Ectodermal cell (in vitro differentiated cells): ENCODE measurements at regions not wholly inside any gene's neighbourhood (a gene's known extent, or its start where the extent isn't known, plus 50 kb on each side); places are given as distances from the start of the nearest gene placed in this dataset.

Source experiments
- H3K27ac ChIP-seq: 2 replicates; pipeline ENCODE4 v1.7.0; 2013; ENCODE audit warnings: mild to moderate bottlenecking, low read depth, low read length; ENCODE audit not compliant: insufficient read depth, poor library complexity, severe bottlenecking
- H3K27me3 ChIP-seq: 2 replicates; pipeline ENCODE4 v1.7.0; 2013; ENCODE audit warnings: mild to moderate bottlenecking, low read length; ENCODE audit not compliant: insufficient read depth, control insufficient read depth, poor library complexity, severe bottlenecking
- H3K36me3 ChIP-seq: one replicate; pipeline ENCODE4 v1.7.0; 2013; ENCODE audit warnings: low read length; ENCODE audit not compliant: control insufficient read depth, insufficient read depth
- H3K4me1 ChIP-seq: one replicate; pipeline ENCODE4 v1.7.0; 2013; ENCODE audit warnings: low read length; ENCODE audit not compliant: control insufficient read depth, insufficient read depth
- H3K4me3 ChIP-seq: 2 replicates; pipeline ENCODE4 v1.7.0; 2013; ENCODE audit warnings: low read depth, low read length, control low read depth; ENCODE audit not compliant: insufficient read depth
- H3K9me3 ChIP-seq: 2 replicates; pipeline ENCODE4 v1.7.0; 2013; ENCODE audit warnings: mild to moderate bottlenecking, low read length, moderate library complexity; ENCODE audit not compliant: control insufficient read depth
- WGBS, 2 experiments: methylation state at CpG; one replicate each; pipeline ENCODE4 v1.1.7; 2013; ENCODE audit warnings: missing lambda C conversion rate in 2 of 2; 5-methylcytosine and 5-hydroxymethylcytosine counted together

DNA sequence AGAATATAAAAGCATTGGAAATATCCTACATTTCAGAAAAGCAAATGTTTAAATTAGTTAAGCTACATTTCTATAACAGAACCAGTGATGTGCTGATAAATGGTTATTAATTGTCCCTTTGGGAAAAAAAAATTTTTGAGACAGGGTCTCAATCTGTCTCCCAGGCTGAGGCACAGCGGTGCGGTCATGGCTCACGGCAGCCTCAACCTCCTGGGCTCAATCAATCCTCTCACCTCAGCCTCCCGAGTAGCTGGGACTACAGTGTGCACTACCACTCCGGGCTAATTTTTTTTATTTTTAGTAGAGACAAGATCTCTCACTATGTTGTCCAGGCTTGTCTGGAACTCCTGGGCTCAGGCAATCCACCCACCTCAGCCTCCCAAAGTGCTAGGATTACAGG lies 194.8 kb upstream of the SALL3 start:
- Histone ChIP-seq H3K27ac (no peak overlapping the region), H3K4me1 (no peaks in the 10 kb centered on the region), H3K4me3 (no peak overlapping the region), H3K36me3 (no peaks in the 10 kb centered on the region), H3K9me3 (no peaks in the 10 kb centered on the region), H3K27me3 (no peaks in the 10 kb centered on the region)
- WGBS, 2 experiments = 81 to 94% methylated on average over 5 of the region's 5 CpGs

DNA sequence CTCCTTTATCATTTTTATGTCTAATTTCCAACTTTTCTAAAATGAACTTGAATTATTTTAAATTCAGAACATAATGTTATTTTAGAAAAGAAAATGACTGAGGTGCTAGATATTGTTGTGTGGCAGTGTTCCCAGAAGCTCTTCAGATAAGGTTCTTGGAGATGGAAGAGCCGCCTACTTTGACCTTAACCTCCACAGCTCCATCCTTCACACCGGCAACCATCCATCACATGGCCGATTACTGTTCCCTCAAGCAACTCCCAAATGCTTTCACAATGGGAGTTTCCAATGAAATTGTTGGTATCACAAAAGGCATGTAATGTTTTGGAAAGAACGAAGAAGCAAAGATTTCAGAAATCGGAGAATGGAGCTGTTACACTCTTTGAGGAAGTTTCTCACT lies 193.9 kb upstream of the SALL3 start:
- no peaks in the 10 kb centered on the region for H3K27me3 ChIP-seq
- WGBS, 2 experiments = 90 to 93% methylated on average over 5 of the region's 5 CpGs
- H3K4me3 ChIP-seq = no peak overlapping the region
- no peaks in the 10 kb centered on the region for H3K36me3 ChIP-seq
- no peak overlapping the region for H3K27ac ChIP-seq
- H3K4me1 ChIP-seq = no peaks in the 10 kb centered on the region
- no peaks in the 10 kb centered on the region for H3K9me3 ChIP-seq

DNA sequence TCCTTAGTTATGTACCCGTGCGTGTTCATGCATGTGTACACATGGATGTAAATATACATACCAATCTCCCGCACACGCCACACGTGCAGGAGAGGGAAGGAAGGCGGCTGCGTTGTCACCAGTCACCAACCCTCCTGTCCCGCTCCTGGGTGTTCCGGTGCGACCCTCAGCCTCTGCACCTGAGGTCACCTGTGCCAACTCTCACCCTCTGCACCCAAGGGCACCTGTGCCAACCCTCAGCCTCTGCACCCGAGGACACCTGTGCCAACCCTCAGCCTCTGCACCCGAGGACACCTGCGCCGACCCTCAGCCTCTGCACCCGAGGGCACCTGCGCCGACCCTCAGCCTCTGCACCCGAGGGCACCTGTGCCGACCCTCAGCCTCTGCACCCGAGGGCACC lies 192.8 kb upstream of the SALL3 start:
- no peak overlapping the region for H3K27ac ChIP-seq
- 94 to 95% methylated on average over 12 to 14 of the region's 20 CpGs for WGBS, 2 experiments
- H3K4me3 ChIP-seq = no peak overlapping the region
- no peaks in the 10 kb centered on the region for H3K27me3 ChIP-seq
- no peaks in the 10 kb centered on the region for H3K36me3 ChIP-seq
- H3K4me1 ChIP-seq = no peaks in the 10 kb centered on the region
- no peaks in the 10 kb centered on the region for H3K9me3 ChIP-seq

DNA sequence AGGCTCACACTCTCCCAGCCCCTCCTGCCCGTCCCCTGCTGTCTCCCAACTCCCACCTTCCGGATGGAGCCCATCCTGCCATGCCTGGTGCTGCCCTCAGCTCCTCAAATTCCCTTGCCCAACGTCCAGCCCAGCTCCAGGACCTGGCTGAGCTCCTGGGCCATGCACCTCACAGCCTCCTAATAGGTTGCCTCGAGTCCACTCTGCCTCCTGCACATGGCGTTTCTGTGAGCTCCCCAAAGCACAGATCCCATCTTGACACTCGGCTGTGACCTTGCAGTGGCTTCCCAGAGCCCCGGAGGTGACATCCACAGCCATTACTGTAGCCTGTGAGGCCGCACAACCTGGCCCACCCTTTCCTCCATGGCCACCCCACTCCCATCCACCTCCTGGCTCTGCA lies 191.9 kb upstream of the SALL3 start:
- no peaks in the 10 kb centered on the region for H3K36me3 ChIP-seq
- H3K27me3 ChIP-seq = no peaks in the 10 kb centered on the region
- 88 to 93% methylated on average over 8 of the region's 8 CpGs for WGBS, 2 experiments
- H3K4me1 ChIP-seq = no peaks in the 10 kb centered on the region
- no peak overlapping the region for H3K4me3 ChIP-seq
- H3K9me3 ChIP-seq = no peaks in the 10 kb centered on the region
- H3K27ac ChIP-seq = no peak overlapping the region

DNA sequence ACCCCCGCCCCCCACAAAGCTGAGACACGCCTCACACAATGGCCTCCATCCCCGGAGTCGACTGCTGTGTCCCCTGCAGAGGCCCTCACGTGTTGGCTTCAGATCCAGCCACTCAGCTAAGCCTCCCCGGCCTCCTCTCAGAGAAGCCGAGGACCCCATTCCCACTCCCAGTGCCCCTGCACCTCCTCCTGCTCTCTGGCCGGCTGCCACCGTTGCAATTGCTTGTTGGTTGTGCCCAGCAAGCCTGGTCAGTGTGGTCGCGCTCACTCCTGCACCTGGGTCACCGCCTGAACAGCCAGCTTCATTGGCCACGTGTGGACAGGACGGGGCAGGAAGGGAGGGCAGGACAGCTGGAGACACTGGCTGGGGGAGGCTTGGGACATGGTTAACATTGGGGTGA lies 191.5 kb upstream of the SALL3 start:
- Histone ChIP-seq H3K9me3 (no peaks in the 10 kb centered on the region), H3K4me3 (no peak overlapping the region), H3K27me3 (no peaks in the 10 kb centered on the region), H3K36me3 (no peaks in the 10 kb centered on the region), H3K4me1 (no peaks in the 10 kb centered on the region), H3K27ac (no peak overlapping the region)
- 87 to 88% methylated on average over 14 of the region's 14 CpGs for WGBS, 2 experiments

DNA sequence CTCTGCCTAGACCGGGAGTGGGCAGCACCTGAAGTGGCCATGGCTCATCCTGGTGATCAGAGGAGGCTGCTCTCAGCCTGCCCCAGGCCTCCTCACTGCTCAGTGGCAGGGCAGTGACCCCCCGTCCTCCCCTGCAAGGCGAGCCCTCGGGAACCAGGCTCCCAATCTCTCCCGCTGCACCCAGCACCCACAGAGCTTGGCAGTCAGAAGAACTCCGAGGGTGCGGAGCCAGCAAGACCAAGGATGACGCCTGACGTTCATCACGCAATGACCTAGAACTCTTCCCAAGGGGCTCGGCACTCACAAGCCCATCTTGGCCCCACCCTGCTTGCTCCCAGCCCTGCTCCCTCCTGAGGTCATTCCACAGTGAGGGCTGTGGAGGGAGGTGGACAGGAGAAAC lies 189.8 kb upstream of the SALL3 start:
- Histone ChIP-seq H3K4me1 (no peaks in the 10 kb centered on the region), H3K27me3 (no peaks in the 10 kb centered on the region), H3K27ac (no peak overlapping the region), H3K4me3 (no peak overlapping the region), H3K9me3 (no peaks in the 10 kb centered on the region), H3K36me3 (no peaks in the 10 kb centered on the region)
- 95 to 96% methylated on average over 11 of the region's 11 CpGs for WGBS, 2 experiments

DNA sequence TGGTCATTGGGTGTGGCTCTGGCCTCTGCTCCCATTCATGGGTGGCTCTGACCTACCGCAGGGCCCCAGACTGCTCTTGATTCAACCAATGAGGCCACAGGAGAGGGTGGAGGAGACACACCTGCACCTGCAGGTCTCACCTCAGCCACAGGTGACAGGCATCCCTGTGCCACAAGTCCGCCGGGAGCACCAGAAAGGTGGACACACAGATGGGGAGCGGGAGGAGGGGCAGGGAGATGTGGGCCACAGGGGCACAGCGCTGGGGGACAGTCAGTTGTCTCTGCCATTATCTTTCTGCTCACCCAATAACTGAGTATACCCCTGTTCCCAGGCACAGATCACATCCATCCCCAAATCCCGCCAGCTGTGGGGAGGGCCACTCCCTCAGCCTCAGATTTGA lies 189.1 kb upstream of the SALL3 start:
- Histone ChIP-seq H3K9me3 (no peaks in the 10 kb centered on the region), H3K4me3 (no peak overlapping the region), H3K4me1 (no peaks in the 10 kb centered on the region), H3K27me3 (no peaks in the 10 kb centered on the region), H3K36me3 (no peaks in the 10 kb centered on the region), H3K27ac (no peak overlapping the region)
- WGBS, 2 experiments = 90 to 95% methylated on average over 6 of the region's 6 CpGs

DNA sequence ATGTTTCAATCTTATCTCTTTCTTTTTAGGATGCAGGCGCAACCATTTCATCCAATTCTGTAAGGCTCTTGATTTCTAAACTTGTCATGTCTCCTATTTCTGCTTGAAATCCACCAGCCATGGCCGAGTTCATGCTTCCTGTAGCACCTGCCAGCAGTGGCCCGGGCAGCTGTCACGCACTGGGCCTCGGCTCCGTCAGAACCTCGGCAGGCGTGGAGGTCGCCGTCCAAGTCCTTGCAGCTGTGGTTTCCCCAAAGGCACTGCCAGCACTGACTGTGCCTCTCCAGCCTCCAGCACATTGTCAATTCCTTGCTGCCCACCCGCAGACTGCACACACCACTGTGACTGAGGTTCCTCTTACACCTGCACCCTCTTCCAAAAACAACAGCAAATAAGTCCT lies 188.7 kb upstream of the SALL3 start:
- Histone ChIP-seq H3K4me1 (no peaks in the 10 kb centered on the region), H3K27me3 (no peaks in the 10 kb centered on the region), H3K36me3 (no peaks in the 10 kb centered on the region), H3K27ac (no peak overlapping the region), H3K9me3 (no peaks in the 10 kb centered on the region), H3K4me3 (no peak overlapping the region)
- WGBS, 2 experiments = 95% methylated on average over 11 of the region's 11 CpGs

DNA sequence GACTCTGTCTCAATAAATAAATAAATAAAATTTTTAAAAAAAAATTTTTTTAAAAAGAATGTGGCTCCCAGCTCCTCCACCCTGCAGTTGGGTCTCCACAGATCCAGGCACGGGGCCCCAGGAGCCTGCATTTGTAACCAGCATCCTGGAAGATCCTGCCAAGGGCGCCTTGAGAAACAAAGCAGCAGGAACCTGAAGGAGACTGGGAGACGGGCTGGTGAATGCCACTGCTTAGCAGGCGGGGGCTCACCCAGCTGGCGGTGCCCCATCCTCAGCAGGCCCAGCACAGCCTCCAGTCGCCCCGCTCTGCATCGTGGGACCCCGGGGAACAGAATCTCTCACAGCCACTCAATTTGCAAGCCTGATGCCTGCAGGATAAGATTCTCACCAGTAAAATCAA lies 187.5 kb upstream of the SALL3 start:
- Histone ChIP-seq H3K4me1 (no peaks in the 10 kb centered on the region), H3K36me3 (no peaks in the 10 kb centered on the region), H3K27me3 (no peaks in the 10 kb centered on the region), H3K9me3 (no peaks in the 10 kb centered on the region), H3K4me3 (no peak overlapping the region), H3K27ac (no peak overlapping the region)
- 91 to 96% methylated on average over 9 of the region's 9 CpGs for WGBS, 2 experiments

DNA sequence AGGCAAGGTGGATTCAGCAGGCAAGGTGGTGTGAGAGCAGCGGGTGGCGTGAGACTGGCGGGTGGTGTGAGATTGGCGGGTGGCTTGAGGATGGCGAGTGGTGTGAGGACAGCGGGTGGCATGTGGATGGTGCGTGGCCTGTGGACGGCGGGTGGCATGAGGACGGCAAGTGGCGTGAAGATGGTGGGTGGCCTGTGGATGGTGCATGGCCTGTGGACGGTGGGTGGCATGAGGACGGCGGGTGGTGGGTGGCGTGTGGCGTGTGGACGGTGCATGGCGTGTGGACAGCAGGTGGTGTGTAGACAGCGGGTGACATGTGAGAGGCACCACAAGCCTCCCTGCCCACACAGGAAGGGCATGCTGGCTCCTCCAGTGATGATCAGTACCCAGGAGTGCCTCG lies 186.9 kb upstream of the SALL3 start:
- Histone ChIP-seq H3K4me1 (no peaks in the 10 kb centered on the region), H3K27ac (no peak overlapping the region), H3K36me3 (no peaks in the 10 kb centered on the region), H3K4me3 (no peak overlapping the region), H3K9me3 (no peaks in the 10 kb centered on the region), H3K27me3 (no peaks in the 10 kb centered on the region)
- WGBS, 2 experiments = 96 to 97% methylated on average over 20 of the region's 20 CpGs

DNA sequence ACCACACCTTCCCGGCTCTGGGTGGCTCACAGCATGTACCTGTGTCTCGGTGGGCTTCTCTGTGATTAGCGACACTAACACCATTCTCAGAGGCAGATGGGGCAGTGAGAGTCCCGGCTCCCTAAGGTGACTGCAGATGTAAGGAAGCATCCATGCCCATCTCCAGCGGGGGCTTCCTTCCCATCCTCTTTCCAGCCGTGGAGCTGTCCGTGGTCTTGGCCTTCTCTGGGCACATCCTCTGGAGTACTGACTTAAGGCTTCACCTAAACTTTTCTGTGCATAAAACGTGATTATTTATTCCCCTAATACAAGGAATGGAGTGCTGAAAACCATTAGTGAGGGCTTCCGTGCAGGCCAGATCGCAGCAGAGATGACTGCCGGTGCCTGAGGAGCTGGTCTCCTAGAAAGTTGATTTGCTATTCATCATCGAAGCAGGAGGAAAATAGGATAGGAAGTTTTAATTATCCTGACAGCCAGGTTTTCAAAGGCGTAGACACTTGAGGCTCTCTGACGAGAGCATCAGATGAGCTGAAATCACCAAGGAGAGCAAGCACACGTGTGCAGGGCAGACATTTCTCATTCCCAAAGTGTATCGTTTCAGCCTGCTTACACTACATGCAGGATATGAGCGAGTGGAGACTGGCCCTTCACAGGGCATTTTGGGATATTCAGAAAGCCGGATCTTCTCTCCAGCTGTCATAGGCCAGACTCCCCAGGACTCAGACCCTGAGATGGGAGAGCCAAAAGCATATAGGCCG lies 186.1 kb upstream of the SALL3 start:
- Histone ChIP-seq H3K36me3 (no peaks in the 10 kb centered on the region), H3K27me3 (no peaks in the 10 kb centered on the region), H3K4me1 (no peaks in the 10 kb centered on the region), H3K27ac (no peak overlapping the region), H3K4me3 (no peak overlapping the region), H3K9me3 (no peaks in the 10 kb centered on the region)
- 88 to 89% methylated on average over 19 of the region's 19 CpGs for WGBS, 2 experiments
